ENCODE measurements at regions not wholly inside any gene's neighbourhood (a gene's known extent, or its start where the extent isn't known, plus 50 kb on each side); places are given as distances from the start of the nearest gene placed in this dataset.

DNA sequence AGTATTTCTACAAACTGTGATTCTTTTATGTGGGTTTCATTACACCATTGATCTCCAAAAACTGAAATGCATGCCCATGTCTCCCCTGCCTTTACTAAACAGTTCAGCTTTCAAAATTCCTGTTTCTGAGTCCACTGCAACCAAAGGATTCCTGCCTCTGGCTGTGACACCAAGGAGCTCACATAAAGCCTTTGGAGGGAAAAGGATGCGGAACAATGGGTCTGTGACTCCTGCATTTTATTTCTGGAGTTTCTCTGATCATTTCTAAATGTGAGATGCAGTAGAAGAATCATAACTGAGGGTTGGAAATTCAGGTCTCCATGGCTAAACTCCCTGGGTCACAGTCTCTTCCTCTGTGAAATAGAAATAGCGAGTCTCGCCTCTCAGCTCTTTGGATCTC, 149.5 kb downstream of the MEX3B start:
- TF ChIP-seq EZH2 (IDR thresholded peaks at IDR 0.05) (no peak), POLR2AphosphoS5 (IDR thresholded peaks at IDR 0.05; ENCODE audit: borderline replicate concordance, low read depth, low read length) (no peak), FOXP2 (optimal IDR thresholded peaks at IDR 0.05; ENCODE audit: control extremely low read depth, extremely low read length, insufficient read depth) (no peak)

All from SK-N-MC (cell line).